GM23338 (cell line): ENCODE measurements at regions not wholly inside any gene's neighbourhood (a gene's known extent, or its start where the extent isn't known, plus 50 kb on each side); places are given as distances from the start of the nearest gene placed in this dataset.
A peak's percentile ranks its signal among the peaks of the same experiment; 100 is the strongest.

Experiments
- ATAC-seq: fragments of 200-7000 bp; cut with Tn5 transposase; 3 replicates; pipeline ENCODE4 v1.9.1; 2020
- DNase-seq: peaks from one replicate; pipeline ENCODE4 v3.0.0-alpha.2; 2015; ENCODE audit warnings: low spot score
- H2AFZ ChIP-seq: fragments of 200-600 bp; sonication (generic); 2 replicates; pipeline ENCODE4 v1.8.0; 2016; ENCODE audit warnings: antibody characterized with exemption, mild to moderate bottlenecking, moderate library complexity
- H3F3A ChIP-seq: fragments of 200-600 bp; sonication (generic); replicated peaks from 2 replicates; pipeline ENCODE4 v1.8.0; 2017; ENCODE audit warnings: antibody characterized with exemption, mixed run types, low read depth
- H3K27ac ChIP-seq: fragments of 200-600 bp; sonication (generic); 2 replicates; pipeline ENCODE4 v1.6.1; 2016; ENCODE audit warnings: low read depth
- H3K27me3 ChIP-seq: fragments of 200-600 bp; sonication (generic); 2 replicates; pipeline ENCODE4 v1.8.0; 2016; ENCODE audit warnings: mild to moderate bottlenecking, mixed run types, moderate library complexity; ENCODE audit not compliant: insufficient read depth
- H3K36me3 ChIP-seq: fragments of 200-600 bp; sonication (generic); 2 replicates; pipeline ENCODE4 v1.8.0; 2016; ENCODE audit warnings: mild to moderate bottlenecking; ENCODE audit not compliant: insufficient read depth
- H3K4me1 ChIP-seq: fragments of 200-600 bp; sonication (generic); 2 replicates; pipeline ENCODE4 v1.8.0; 2016; ENCODE audit warnings: mild to moderate bottlenecking, moderate library complexity; ENCODE audit not compliant: insufficient read depth
- H3K4me2 ChIP-seq: fragments of 200-600 bp; sonication (generic); 2 replicates; pipeline ENCODE4 v1.7.1; 2017; ENCODE audit warnings: mixed run types
- H3K4me3 ChIP-seq: fragments of 200-600 bp; sonication (generic); 2 replicates; pipeline ENCODE4 v1.6.1; 2016; ENCODE audit warnings: mixed run types
- H3K79me2 ChIP-seq: fragments of 200-600 bp; sonication (generic); replicated peaks from 2 replicates; pipeline ENCODE4 v1.8.0; 2017; ENCODE audit warnings: mild to moderate bottlenecking; ENCODE audit not compliant: insufficient read depth
- H3K9me2 ChIP-seq: fragments of 200-600 bp; sonication (generic); 2 replicates; pipeline ENCODE4 v1.8.0; 2017; ENCODE audit not compliant: insufficient read depth
- H4K20me1 ChIP-seq: fragments of 200-600 bp; sonication (generic); replicated peaks from 2 replicates; pipeline ENCODE4 v1.8.0; 2017; ENCODE audit warnings: mild to moderate bottlenecking; ENCODE audit not compliant: insufficient read depth
- H3K27ac Mint-ChIP-seq: 2 replicates; pipeline ENCODE4 v1.8.0; 2020; ENCODE audit warnings: inconsistent platforms, mild to moderate bottlenecking, moderate library complexity, mixed read lengths
- H3K27me3 Mint-ChIP-seq: 3 replicates; pipeline ENCODE4 v1.8.0; 2022; ENCODE audit warnings: low read depth, mild to moderate bottlenecking, moderate library complexity, mixed read lengths, inconsistent platforms; ENCODE audit not compliant: insufficient read depth, poor library complexity
- H3K36me3 Mint-ChIP-seq: 3 replicates; pipeline ENCODE4 v1.8.0; 2021; ENCODE audit warnings: low read depth, mild to moderate bottlenecking, inconsistent platforms, moderate library complexity, mixed read lengths
- H3K4me1 Mint-ChIP-seq: 3 replicates; pipeline ENCODE4 v1.8.0; 2020; ENCODE audit warnings: mild to moderate bottlenecking, inconsistent platforms, mixed read lengths
- H3K4me3 Mint-ChIP-seq: 3 replicates; pipeline ENCODE4 v1.8.0; 2021; ENCODE audit warnings: moderate library complexity, mild to moderate bottlenecking, inconsistent platforms, mixed read lengths
- H3K9me3 Mint-ChIP-seq: 3 replicates; pipeline ENCODE4 v1.8.0; 2020; ENCODE audit warnings: moderate library complexity, mild to moderate bottlenecking, inconsistent platforms, mixed read lengths
- ETS1 ChIP-seq: IDR thresholded peaks from 2 replicates; pipeline ENCODE4 v1.6.1; 2016; ENCODE audit warnings: antibody characterized with exemption
- REST ChIP-seq: IDR thresholded peaks from one replicate; pipeline ENCODE4 v1.6.1; 2018; ENCODE audit warnings: antibody characterized with exemption; ENCODE audit not compliant: unreplicated experiment
- ZNF331 ChIP-seq: fragments of 250-450 bp; sonication (Bioruptor Pico); IDR thresholded peaks from 2 replicates; pipeline ENCODE4 v1.5.0; 2020; ENCODE audit warnings: low read depth, mild to moderate bottlenecking, moderate library complexity
- ZNF462 ChIP-seq: fragments of 250-450 bp; sonication (Bioruptor Pico); IDR thresholded peaks from 2 replicates; pipeline ENCODE4 v1.5.0; 2020; ENCODE audit warnings: mild to moderate bottlenecking, moderate library complexity

DNA sequence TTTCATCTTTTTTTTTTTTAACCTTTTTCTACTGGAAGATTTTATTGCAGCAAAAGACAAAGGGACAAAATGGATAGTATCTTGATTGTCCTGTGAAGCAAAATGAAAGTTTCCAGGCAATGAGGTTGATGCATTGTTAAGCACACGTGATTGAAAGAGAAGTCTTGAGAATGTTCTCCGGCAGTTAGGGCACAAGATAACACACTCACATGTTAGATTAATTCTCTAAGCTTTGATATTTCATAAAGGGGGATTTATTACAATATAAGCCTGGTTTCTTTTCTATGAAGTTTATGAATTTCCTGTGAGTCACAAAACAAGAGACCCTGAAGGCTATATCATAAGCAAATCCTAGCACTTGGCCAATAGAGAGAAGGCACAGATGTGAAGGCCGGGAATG lies 93.4 kb upstream of the ARMC3 start (continued):
- TF ChIP-seq REST (no peak), ZNF462 (CRISPR knock-in tag) (no peak)

DNA sequence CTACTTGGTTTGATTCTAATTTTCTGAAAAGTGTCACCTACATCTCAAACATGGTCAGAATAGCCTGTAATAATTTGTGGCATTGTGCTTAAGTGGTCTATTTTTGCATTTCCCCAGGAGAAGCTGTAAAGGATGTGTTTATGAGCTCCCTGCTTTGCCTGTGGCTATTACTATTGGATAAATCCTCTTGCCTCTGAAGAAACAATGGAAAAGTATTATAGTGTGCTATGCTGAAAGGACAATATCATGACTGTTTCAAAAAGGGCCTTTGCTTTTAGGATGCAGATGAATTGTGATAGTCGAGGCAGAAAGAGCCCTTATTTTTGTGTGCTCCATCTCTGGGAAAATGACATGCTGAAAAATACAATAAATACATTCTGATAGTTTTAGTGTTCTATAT lies 94.1 kb upstream of the ARMC3 start:
- H3K27me3 ChIP-seq: no peaks in the 10 kb centered on the region
- no peaks in the 10 kb centered on the region for H3K79me2 ChIP-seq
- DNase-seq: no peak
- H3K4me1 ChIP-seq: peaks cover 1% of the 10 kb centered on the region
- ATAC-seq: no peak
- H2AFZ ChIP-seq: peak overlapping the region; percentile 77; the same call in 1 of the 2 replicates
- H3K4me2 ChIP-seq: no peak overlapping the region
- Mint-ChIP-seq H3K9me3 (no peaks in the 10 kb centered on the region), H3K27me3 (peaks cover under 1% of the 10 kb centered on the region), H3K4me1 (peaks cover 4% of the 10 kb centered on the region; the same call in 1 of the 3 replicates), H3K4me3 (no peak overlapping the region), H3K36me3 (no peaks in the 10 kb centered on the region; the same call in 2 of the 3 replicates), H3K27ac (no peak overlapping the region)
- H3K36me3 ChIP-seq: no peaks in the 10 kb centered on the region
- no peak overlapping the region for H3K27ac ChIP-seq
- H3K9me2 ChIP-seq: peaks cover 12% of the 10 kb centered on the region; the same call in 1 of the 2 replicates
- no peak overlapping the region for H3K4me3 ChIP-seq
- no peaks in the 10 kb centered on the region for H4K20me1 ChIP-seq
- no peaks in the 10 kb centered on the region for H3F3A ChIP-seq
- TF ChIP-seq ETS1 (no peak), ZNF331 (CRISPR knock-in tag) (no peak), ZNF462 (CRISPR knock-in tag) (no peak)
